HEK293T (cell line): ENCODE measurements at regions not wholly inside any gene's neighbourhood (a gene's known extent, or its start where the extent isn't known, plus 50 kb on each side); places are given as distances from the start of the nearest gene placed in this dataset.

Experiments used
- ARNT ChIP-seq: fragments of 450-650 bp; IDR thresholded peaks from 2 replicates; pipeline ENCODE4 v1.6.1; 2017; ENCODE audit warnings: mild to moderate bottlenecking
- BHLHE40 ChIP-seq: fragments of 450-650 bp; IDR thresholded peaks from 2 replicates; pipeline ENCODE4 v1.6.1; 2016; ENCODE audit warnings: mild to moderate bottlenecking, moderate library complexity, borderline replicate concordance
- CTBP1 ChIP-seq: fragments of 450-650 bp; IDR thresholded peaks from 2 replicates; pipeline ENCODE4 v1.6.1; 2016; ENCODE audit warnings: borderline replicate concordance
- FOXK2 ChIP-seq: fragments of 450-650 bp; IDR thresholded peaks from 2 replicates; pipeline ENCODE4 v1.6.1; 2016; ENCODE audit warnings: mild to moderate bottlenecking
- FOXM1 ChIP-seq: fragments of 450-650 bp; IDR thresholded peaks from 2 replicates; pipeline ENCODE4 v1.6.1; 2017; ENCODE audit warnings: mild to moderate bottlenecking, borderline replicate concordance
- HDGF ChIP-seq: fragments of 450-650 bp; IDR thresholded peaks from 2 replicates; pipeline ENCODE4 v1.6.1; 2017; ENCODE audit warnings: antibody characterized with exemption, borderline replicate concordance
- L3MBTL2 ChIP-seq: fragments of 450-650 bp; conservative IDR thresholded peaks from 2 replicates; pipeline ENCODE4 v1.6.1; 2016; ENCODE audit warnings: mild to moderate bottlenecking
- LEF1 ChIP-seq: fragments of 450-650 bp; IDR thresholded peaks from 2 replicates; pipeline ENCODE4 v1.6.1; 2017; ENCODE audit warnings: mild to moderate bottlenecking, borderline replicate concordance
- NFRKB ChIP-seq: fragments of 450-650 bp; IDR thresholded peaks from 2 replicates; pipeline ENCODE4 v1.6.1; 2016; ENCODE audit warnings: mild to moderate bottlenecking, moderate library complexity
- SP1 ChIP-seq: fragments of 450-650 bp; IDR thresholded peaks from 2 replicates; pipeline ENCODE4 v1.6.1; 2017
- SUZ12 ChIP-seq: fragments of 450-650 bp; IDR thresholded peaks from 2 replicates; pipeline ENCODE4 v1.6.1; 2016; ENCODE audit warnings: mild to moderate bottlenecking
- TARDBP ChIP-seq: fragments of 450-650 bp; IDR thresholded peaks from 2 replicates; pipeline ENCODE4 v1.6.1; 2016
- ZNF384 ChIP-seq: fragments of 450-650 bp; IDR thresholded peaks from 2 replicates; pipeline ENCODE4 v1.6.1; 2016
- TF ChIP-seq, protein P1 (sequence below): fragments of 450-650 bp; IDR thresholded peaks from 2 replicates; pipeline ENCODE4 v1.6.1; 2016

DNA sequence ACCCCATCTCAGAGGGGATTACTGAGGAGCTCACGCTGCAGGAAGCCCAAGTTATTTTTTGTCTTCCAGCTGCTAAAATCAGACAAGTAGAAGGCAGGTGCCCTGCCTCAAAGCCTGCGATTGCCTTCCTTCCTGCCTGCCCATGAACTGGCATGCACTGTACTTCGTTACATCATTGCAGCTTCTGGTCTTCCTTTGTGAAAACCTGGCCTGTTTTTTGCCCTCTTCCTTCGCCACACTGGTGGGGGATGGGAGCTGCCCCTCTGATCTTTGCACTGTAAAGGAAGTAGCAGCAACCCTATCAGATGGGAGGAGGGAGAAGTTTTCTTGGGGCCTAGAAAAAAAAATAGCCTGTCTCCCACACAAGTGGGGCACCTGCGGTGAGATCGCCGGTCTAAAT is 1098.7 kb downstream of the BCL11B start:
- TF ChIP-seq, protein P1, sequence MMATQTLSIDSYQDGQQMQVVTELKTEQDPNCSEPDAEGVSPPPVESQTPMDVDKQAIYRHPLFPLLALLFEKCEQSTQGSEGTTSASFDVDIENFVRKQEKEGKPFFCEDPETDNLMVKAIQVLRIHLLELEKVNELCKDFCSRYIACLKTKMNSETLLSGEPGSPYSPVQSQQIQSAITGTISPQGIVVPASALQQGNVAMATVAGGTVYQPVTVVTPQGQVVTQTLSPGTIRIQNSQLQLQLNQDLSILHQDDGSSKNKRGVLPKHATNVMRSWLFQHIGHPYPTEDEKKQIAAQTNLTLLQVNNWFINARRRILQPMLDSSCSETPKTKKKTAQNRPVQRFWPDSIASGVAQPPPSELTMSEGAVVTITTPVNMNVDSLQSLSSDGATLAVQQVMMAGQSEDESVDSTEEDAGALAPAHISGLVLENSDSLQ, result no peak
- TF ChIP-seq LEF1, result no peak
- no peak for TF ChIP-seq SP1
- no peak for TF ChIP-seq L3MBTL2
- no peak for TF ChIP-seq ZNF384
- no peak for TF ChIP-seq NFRKB
- no peak for TF ChIP-seq SUZ12
- no peak for TF ChIP-seq FOXM1
- no peak for TF ChIP-seq TARDBP
- no peak for TF ChIP-seq ARNT
- no peak for TF ChIP-seq HDGF
- no peak for TF ChIP-seq BHLHE40
- no peak for TF ChIP-seq CTBP1
- no peak for TF ChIP-seq FOXK2
